NCI-H510A (cell line): ENCODE measurements at regions not wholly inside any gene's neighbourhood (a gene's known extent, or its start where the extent isn't known, plus 50 kb on each side); places are given as distances from the start of the nearest gene placed in this dataset.

Source experiments
- DNase-seq: peaks from one replicate; lab custom pipeline; 2025; lab: John Stamatoyannopoulos, UW

DNA sequence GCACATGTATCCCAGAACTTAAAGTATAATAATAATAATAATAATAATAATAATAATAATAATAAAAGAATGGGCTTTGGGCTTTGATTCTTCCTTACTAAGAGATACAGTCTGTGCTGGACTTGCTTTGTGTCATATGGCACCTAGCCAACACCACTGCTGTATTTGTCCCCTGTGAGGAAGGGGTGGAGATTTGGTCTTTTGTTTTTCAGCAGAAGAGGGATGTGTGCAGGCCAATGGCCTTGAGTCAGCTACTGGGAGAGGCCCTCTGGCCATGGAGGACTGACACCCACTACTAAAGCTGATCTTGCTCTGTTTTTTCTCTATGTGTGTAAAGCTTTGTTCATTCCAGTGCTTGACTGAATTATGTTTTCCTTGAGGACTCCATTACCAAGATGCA, 573.0 kb upstream of the PCDH15 start:
- no peak for DNase-seq

DNA sequence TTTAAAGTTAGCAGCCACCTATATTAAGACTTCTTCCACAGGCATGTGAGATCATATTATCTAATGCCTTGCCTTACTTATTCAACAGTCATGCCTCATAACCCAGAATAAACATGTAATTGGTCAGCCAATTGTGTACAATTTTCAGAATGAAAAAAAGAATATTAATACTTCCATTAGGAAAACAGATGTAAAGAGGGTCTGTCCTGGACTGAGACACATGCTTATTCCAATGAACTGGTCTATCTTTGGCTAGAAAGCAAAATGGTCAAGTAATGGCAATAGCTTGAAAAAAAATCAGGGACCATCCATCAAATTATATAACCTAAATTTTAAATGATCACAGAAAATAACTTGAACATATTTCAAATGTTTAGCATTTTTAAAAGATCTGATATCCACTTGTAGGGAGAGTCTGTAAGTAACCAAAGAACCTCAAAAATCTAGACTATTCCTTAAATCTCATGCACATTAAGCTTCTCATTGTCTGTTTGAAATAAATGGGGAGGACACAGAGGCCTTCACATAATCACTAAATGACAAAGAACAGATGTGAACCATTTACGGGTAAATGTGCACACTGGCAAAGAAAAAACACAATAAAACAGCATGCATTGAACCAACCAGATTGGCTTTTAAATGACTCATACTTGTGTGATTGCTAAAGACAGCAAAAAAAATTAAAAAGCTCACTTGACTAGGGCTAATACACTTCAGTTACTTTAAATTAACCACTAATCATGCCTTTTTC, 568.8 kb upstream of the PCDH15 start:
- no peak for DNase-seq

DNA sequence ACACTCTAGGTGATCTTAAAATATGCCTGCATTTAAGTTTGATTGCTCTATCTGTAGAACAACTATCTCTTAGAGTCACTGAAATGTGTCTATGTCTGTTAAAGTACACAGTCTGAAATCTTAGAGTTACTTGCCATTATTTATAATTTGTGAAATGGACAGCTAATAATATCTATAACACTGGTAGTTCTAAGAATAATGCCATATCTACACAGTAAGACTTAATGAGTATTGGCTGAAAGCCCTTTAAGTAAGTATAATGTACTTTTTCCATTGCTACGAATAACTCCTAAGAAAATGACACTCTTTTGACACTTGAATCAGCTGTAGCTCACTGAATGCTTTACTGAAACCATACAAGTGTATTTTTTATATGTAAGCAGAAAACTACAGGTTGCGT, 567.4 kb upstream of the PCDH15 start:
- DNase-seq, result no peak

DNA sequence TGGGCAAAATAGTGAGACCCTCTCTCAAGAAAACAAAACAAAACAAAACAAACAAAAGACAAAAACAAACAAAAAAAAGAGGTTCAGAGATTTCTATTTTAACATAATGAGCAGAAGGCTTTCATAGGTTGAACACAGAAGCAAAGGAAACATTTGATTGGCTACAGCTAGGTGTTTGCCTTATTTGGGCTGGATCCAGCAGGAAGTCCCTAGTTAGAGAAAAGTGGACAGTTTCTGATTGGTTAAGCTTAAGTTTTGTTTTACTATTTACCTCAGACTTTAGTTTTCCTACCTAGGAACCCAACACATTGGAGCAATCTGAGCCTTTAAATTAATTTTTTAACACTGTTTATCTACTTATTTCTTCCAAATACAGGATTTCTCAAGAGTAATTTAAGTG, 566.5 kb upstream of the PCDH15 start:
- no peak for DNase-seq

DNA sequence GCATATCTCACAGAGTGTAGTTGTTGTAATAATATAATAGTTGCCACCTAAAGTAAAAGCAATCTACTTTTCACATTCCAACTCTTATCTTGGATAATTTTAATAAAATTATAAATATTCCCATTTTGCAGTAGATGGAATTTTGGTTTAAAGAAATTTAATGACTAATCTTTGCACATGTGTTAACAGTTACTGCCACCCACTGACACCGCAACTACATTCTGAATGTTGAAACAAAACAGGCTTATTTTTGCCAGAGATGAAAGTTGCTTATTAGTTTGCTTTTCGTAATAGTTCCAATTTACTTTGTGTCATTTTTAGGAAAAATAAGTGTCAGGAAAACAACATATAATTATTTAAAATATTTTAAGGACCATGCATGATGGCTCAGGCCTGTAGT, 557.5 kb upstream of the PCDH15 start:
- no peak for DNase-seq

DNA sequence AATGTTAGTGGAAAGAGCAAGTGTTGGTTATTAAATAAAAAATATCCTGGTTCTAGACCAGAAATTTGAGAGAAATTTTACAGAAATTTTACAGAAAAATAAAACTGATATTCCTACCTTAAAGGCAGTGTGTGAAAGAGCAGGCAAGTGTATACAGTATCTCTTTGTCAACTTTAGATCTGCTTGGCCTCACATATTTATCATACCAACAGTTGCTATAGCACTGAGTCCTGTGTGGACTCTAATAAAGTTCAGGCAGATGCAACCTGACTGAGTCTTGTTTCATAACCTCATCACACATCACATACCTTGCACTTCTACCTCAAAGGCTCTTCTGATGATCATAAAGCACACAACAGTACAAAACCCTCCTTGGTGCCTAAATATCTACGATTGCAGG, 552.4 kb upstream of the PCDH15 start:
- no peak for DNase-seq

DNA sequence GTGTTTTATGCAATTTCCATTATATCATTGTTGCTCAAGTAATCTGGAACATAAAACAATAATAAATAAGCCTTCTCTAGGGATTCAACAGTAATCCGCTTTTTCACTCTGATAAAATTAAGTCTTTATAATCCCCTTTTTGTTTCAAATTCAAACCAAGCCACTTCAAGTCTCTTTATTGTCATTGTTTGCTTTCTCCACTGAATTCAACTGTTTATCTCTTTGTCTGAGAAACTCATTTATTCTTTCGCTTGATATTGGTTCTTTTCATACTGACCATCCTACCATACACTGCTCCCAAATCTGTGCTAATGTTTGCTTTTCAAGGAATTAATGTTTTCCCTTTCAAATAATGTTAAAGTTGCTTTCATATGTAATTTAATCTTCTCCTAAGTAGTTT, 550.4 kb upstream of the PCDH15 start:
- no peak for DNase-seq

DNA sequence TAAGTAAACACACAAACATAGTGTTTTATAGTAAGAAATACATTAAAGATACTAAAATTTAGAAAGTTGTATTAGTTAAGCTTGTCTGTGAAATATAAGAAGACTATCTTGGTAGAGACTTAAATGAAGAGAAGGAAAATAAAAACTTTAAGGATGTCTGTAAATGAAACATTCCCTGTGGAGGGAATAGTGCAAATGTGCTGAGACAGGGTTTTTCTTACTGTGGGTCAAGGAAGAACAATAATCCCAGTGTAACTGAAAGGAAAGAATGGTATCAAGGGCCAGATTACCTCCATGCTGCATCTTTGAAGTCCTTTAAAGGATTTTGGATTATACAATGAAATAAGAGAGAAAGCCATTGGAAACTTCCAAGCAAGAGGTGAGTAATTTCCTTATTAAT, 547.5 kb upstream of the PCDH15 start:
- DNase-seq, result no peak

DNA sequence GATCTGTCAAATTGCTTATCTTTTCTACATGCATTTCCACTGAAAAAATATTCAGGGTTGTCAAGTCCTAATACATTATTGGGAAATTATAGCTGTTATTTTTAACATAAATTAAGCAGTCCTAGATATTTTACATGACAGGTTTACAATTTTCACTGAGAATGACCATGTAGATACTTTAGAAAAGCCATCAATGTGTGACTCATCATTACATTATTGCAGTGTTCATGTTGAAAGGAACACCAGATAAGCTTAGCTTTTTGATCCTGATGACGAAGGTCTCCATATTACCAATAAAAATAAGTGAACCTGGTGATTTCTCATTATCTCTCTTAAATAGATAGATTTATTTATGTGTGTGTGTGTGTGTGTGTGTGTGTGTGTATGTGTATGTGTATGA, 529.5 kb upstream of the PCDH15 start:
- no peak for DNase-seq

DNA sequence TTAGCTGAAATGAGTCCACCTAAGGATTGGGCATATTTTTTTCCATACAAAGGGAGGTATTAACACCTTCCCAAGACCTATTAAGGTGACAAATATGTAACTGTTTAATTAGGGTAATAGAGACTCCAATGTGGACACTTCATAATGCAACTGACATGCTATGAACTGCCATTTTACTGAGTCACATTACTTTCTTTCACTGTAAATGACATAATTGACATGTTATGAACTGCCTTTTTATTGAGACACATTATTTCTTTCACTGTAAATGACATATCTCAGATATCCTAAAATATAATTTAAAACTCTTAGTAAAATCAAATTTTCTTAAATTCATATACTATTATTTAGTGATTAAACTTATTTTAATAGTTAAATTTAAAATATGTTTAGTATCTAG, 528.8 kb upstream of the PCDH15 start:
- DNase-seq, result no peak

DNA sequence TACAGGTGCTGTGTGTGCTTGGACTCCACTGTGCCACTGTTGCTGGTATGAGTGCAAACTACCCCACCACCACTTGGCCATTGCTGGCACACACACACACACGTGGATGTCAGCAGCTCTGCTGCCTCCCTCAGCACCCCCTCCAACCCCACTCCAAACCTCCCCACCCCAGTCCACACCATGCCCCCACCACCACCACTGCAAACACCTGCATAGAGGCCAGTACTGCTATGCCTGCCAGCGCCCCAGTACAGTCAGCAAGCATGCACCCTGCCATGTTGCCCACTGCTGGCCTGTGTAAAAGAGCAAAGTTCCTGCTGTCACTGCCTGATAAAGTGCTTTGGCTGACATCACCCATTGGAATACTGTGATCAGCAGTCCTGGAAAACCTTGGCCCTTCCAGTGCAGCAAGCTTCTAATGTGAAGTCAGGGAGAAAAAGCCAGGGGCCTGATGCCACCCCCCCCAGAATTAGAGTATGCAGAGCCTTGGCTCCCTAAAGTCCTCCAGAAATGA, 519.2 kb upstream of the PCDH15 start:
- DNase-seq, result no peak

DNA sequence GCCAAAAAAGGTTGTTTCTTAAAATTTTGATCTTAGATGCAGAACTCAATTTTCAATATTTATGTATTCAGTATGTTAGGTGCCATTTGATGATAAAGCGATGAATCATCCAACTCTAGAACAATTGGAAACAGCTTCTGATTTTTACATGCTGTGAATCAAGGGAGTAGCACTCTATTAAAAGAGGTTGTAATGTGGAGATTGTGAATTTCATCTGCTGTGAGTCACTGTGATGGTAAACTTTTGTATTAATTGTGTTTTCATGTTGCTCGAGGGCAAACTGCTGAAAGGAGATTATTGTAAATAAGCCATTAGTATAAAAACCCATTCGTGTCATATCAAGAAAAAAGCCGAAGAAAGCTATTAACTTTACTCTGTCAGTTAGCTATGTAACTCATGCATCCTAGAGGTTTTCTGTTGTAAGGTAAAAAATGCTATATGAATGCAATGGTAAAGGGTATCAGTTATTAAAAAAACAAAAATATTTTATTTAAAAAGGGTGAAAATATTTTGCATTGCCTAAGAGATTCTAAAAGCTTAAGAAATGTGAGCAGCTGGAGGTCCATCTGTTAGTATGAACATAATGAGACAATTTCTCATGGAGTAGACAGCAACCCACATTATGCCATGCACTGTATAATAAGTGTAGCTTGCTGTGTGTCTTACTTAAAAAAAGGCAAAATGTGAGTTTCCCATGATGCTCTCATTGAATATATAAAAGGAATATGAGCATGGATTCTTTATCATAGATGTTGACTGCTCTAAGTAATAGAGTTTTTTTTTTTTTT, 511.0 kb upstream of the PCDH15 start:
- DNase-seq, result no peak

DNA sequence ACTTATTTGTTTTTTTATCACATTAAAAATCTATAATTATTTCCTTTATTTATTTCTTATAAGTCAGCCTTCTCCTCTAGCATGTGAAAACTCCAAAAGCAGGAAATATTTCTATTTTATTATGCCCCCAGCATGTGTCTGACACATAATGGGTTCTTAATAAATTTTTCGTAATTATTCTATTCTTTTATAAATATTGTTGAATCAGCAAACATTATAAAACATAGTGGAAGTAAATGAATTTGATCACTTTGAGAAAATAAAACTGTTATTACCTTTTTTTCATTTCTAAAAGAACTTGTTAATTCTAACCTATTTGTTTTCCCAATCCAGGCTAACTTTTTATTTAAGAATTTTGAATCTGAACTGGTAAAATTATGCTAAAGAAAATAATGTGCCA, 509.1 kb upstream of the PCDH15 start:
- no peak for DNase-seq

DNA sequence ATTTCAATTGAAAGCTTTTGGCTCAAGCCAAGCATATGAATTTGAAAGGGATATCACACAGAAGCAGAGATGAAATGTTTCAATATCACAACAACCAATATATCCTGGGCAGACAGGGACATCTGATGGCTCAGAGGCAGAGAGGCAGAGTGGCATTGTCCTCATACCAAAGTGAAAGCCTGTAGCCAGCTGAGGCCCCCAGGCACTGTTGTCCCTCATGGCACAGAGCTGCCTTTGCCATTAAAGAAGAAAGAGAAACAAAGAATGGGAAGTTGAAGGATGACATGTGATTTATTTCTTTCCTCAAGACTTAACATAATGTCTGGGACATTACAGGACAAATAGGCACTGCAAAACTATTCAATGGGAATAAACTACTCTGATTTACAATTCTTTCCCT, 504.3 kb upstream of the PCDH15 start:
- DNase-seq, result no peak

DNA sequence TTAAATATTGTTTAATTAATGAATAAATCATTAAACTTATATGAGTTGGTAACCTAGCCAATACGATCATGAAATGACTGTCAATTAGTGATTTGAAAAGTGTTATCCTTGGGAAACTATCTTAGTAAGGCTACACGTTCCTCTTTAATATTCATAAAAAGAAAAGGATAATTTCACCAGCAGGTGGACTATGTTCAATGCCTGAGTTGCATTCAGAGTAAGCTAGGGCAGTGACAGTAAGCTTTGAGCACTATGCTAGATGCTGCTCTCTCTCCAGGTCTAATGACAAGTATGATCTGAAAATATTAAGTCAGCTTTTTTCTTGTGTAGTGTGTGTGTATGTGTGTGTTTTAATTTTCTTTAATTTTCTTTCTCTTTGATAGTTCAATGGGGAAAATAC, 486.3 kb upstream of the PCDH15 start:
- no peak for DNase-seq

DNA sequence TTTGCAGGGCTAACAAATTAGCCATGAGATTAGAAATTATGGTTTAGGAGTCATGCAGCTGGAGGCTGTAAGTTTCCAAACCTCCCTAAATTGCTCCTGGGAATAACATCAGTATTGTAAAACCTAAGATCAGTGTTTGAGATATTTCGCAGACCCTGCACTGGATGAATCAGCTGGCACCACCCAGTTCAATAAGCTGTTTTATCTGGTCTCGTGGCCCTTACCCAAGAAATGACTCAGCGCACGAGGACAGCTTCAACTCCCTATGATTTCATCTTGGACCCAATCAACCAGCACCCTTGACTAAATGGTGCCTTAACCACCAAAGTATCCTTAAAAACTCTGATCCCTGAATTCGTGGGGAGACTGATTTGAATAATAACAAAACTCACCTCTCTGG, 482.0 kb upstream of the PCDH15 start:
- no peak for DNase-seq

DNA sequence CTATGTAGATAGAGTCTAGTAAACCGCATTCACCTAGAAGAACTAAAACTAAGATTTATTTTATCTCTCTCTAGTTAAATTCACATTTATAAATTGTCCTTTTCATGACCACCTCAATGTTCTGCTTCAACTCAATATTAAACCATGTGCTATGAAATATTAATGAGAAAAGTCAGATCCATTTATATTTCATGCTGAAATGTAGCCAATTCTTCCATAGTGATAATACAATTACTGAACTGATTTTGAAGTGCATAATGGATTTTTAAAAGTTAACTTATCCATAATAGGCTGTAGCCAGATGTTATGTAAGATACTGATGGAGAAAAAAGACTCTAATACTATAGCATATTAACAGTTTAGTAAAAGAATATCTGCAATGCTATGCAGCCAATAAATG, 479.7 kb upstream of the PCDH15 start:
- DNase-seq, result no peak

DNA sequence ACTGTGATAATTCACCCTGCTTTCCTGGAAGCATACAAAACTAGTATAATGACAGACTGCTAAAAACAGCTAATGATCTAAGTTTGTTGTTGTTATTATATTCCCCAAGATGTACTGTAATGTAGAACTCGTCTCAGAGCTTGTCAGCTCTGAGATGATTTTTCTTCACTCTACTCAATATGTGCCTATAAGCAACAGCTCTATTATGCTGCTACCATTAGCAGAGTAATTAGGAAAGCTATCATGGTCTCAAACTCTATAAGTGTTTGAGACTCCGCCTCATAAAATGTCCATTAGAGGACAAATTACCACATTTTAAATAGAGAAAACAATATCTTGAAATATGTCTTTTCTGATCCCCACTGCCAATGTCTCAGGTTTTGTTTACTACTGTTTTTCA, 476.5 kb upstream of the PCDH15 start:
- DNase-seq, result no peak

DNA sequence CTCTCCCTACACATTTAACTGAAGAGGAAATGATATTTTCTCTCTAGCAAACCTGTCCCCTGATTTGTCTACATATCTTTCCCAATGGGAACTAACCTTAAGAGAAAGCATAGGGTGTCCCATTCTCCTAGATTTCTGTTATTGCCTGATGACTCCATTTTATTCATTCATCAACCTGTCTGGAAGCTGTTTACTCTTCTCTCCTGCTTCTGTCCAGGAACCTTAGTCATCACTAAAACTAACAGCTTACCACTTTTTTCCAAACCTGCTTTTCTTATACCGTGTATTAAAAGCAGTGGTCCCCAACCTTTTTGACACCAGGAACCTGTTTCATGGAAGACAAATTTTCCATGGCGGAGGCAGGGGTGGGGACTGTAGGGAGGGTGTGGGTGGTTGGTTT, 473.3 kb upstream of the PCDH15 start:
- DNase-seq, result no peak

DNA sequence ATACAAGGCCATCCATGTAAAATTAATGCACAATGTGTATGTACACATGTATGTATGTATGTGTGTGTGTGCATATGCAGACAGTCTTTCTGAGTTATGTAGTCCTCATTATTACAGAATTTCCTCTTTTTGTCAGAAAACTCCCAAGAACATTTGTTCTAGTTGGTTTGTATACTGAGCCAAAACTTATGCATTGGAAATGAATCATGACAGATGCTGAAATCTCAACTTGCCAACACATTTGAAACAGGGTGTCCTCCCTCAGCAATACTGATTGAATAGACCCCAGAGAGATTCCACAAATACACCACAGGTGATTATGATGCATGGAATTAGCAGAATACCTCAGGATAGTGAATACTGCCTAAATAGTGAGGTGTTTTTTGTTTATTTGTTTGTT, 472.9 kb upstream of the PCDH15 start:
- no peak for DNase-seq

DNA sequence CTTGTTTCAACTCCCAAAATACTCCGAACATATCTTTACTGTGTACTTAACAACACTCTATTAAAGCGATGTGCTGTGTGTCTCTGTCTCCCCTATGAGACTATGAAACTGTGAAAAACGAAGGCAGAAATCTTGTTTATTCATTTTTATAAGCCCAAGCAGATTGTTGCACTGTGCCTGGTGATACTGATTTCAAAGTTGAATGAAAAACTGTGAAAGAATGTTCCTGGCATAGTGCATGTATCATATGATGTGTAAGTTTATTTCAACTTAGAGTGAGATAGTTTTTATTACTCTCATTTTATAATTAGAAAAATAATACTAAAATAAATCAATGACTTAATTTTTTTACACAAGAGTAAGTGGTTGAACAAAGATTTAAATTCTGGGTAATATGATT, 471.9 kb upstream of the PCDH15 start:
- no peak for DNase-seq

DNA sequence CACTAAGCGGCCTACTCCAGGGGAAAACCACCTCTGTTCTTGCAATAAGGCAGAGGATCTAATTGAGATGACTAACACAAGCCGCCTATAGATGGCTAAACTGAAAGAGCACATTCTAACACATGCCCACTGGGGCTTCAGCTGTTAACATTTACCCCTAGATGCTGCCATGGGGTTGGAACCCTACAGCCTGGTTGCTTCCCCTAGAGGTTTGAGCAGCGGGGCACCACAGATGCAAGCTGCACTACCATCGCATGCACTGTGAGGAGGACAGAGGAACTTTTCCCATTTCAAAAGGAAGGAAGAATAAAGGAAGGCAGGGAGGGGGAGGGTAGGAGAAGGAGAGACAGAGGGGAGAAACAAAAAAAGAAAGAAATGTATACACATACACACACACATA, 465.8 kb upstream of the PCDH15 start:
- no peak for DNase-seq

DNA sequence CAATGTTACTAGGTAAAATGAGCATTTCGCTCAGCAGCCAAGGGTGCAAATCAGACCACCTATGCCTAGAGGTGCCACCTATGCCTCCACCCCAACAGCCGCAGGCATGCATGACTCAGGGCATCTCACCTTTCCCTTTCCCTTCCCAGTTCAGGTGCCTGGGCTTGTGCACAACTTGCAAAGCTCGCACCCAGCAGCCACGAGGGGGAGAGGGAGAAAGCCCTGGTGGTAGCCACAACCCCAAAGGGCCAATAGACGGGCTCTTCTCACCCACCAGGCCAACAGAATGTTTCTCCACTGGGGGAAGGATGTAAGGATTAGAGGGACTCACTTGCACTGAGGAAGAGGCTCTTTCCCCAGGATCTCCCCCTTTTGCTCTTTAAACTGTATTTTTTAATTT, 462.3 kb upstream of the PCDH15 start:
- DNase-seq, result no peak

DNA sequence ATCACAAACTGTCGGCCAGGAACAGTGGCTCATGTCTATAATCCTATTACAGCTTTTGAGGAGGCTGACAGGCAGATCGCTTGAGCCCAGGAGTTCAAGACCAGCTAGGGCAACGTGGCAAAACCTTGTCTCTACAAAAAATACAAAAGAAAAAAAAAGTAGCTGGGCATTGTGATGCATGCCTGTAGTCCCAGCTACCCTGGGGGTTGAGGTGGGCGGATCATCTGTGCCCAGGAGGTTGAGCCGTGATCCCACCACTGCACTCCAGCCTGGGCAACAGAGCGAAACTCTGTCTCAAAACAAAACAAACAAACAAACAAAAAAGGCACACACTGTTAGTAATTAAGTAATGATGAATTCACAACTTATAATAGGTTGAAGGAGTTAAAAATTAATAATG, 441.5 kb upstream of the PCDH15 start:
- no peak for DNase-seq
